ENCODE measurements at regions not wholly inside any gene's neighbourhood (a gene's known extent, or its start where the extent isn't known, plus 50 kb on each side); places are given as distances from the start of the nearest gene placed in this dataset.

- no peak for TF ChIP-seq CTCF (IDR thresholded peaks at IDR 0.05; ENCODE audit: unreplicated experiment)
- CTCF ChIA-PET: no interaction called here
- Mint-ChIP-seq H3K4me3 (ENCODE audit: low read depth, unreplicated experiment) (no peak overlapping the region), H3K27me3 (ENCODE audit: unreplicated experiment) (no peaks in the 10 kb centered on the region), H3K9me3 (ENCODE audit: low read depth, unreplicated experiment) (no peaks in the 10 kb centered on the region), H3K27ac (ENCODE audit: unreplicated experiment) (no peak overlapping the region), H3K4me1 (ENCODE audit: low read depth, unreplicated experiment) (no peaks in the 10 kb centered on the region), H3K36me3 (ENCODE audit: insufficient read depth, unreplicated experiment) (no peaks in the 10 kb centered on the region)
- no TSS peak for BruUV-seq (replicated peaks)
- intact Hi-C loops (cut with micrococcal nuclease; ENCODE audit: unreplicated experiment): no loop called here
- DNase-seq: no peak
Observed at GRCh38 chr1:56315293-56315942, 263.9 kb downstream of the PLPP3 start.

GRCh38 chr1:56313560-56313959, 265.8 kb downstream of the PLPP3 start:
- Mint-ChIP-seq H3K27me3 (ENCODE audit: unreplicated experiment) (no peaks in the 10 kb centered on the region), H3K4me1 (ENCODE audit: low read depth, unreplicated experiment) (no peaks in the 10 kb centered on the region), H3K27ac (ENCODE audit: unreplicated experiment) (no peak overlapping the region), H3K4me3 (ENCODE audit: low read depth, unreplicated experiment) (no peak overlapping the region), H3K36me3 (ENCODE audit: insufficient read depth, unreplicated experiment) (no peaks in the 10 kb centered on the region), H3K9me3 (ENCODE audit: low read depth, unreplicated experiment) (no peaks in the 10 kb centered on the region)
- DNase-seq: no peak
- no peak for TF ChIP-seq CTCF (IDR thresholded peaks at IDR 0.05; ENCODE audit: unreplicated experiment)
- CTCF ChIA-PET: no interaction called here
- BruUV-seq (replicated peaks): no TSS peak
- intact Hi-C loops (cut with micrococcal nuclease; ENCODE audit: unreplicated experiment): no loop called here

- intact Hi-C loops (cut with micrococcal nuclease; ENCODE audit: unreplicated experiment): no loop called here
- BruUV-seq (replicated peaks): no TSS peak
- no peak for DNase-seq
- CTCF ChIA-PET: no interaction called here
- H3K4me3 Mint-ChIP-seq (ENCODE audit: low read depth, unreplicated experiment): no peak overlapping the region
- H3K9me3 Mint-ChIP-seq (ENCODE audit: low read depth, unreplicated experiment): no peaks in the 10 kb centered on the region
- no peaks in the 10 kb centered on the region for H3K27me3 Mint-ChIP-seq (ENCODE audit: unreplicated experiment)
- H3K4me1 Mint-ChIP-seq (ENCODE audit: low read depth, unreplicated experiment): no peaks in the 10 kb centered on the region
- no peak overlapping the region for H3K27ac Mint-ChIP-seq (ENCODE audit: unreplicated experiment)
- no peak for TF ChIP-seq CTCF (IDR thresholded peaks at IDR 0.05; ENCODE audit: unreplicated experiment)
- no peaks in the 10 kb centered on the region for H3K36me3 Mint-ChIP-seq (ENCODE audit: insufficient read depth, unreplicated experiment)
Observed at GRCh38 chr1:56311766-56312165, 267.6 kb downstream of the PLPP3 start.

- H3K4me1 Mint-ChIP-seq (ENCODE audit: low read depth, unreplicated experiment): no peaks in the 10 kb centered on the region
- no peak overlapping the region for H3K27ac Mint-ChIP-seq (ENCODE audit: unreplicated experiment)
- CTCF ChIA-PET: no interaction called here
- no peak for DNase-seq
- no TSS peak for BruUV-seq (replicated peaks)
- H3K27me3 Mint-ChIP-seq (ENCODE audit: unreplicated experiment): no peaks in the 10 kb centered on the region
- no peak overlapping the region for H3K4me3 Mint-ChIP-seq (ENCODE audit: low read depth, unreplicated experiment)
- no peak for TF ChIP-seq CTCF (IDR thresholded peaks at IDR 0.05; ENCODE audit: unreplicated experiment)
- H3K36me3 Mint-ChIP-seq (ENCODE audit: insufficient read depth, unreplicated experiment): no peaks in the 10 kb centered on the region
- no peaks in the 10 kb centered on the region for H3K9me3 Mint-ChIP-seq (ENCODE audit: low read depth, unreplicated experiment)
- intact Hi-C loops (cut with micrococcal nuclease; ENCODE audit: unreplicated experiment): no loop called here
Observed at GRCh38 chr1:56310945-56311344, 268.4 kb downstream of the PLPP3 start.

All from Calu3 (cell line).